ENCODE measurements at regions not wholly inside any gene's neighbourhood (a gene's known extent, or its start where the extent isn't known, plus 50 kb on each side); places are given as distances from the start of the nearest gene placed in this dataset.

DNA sequence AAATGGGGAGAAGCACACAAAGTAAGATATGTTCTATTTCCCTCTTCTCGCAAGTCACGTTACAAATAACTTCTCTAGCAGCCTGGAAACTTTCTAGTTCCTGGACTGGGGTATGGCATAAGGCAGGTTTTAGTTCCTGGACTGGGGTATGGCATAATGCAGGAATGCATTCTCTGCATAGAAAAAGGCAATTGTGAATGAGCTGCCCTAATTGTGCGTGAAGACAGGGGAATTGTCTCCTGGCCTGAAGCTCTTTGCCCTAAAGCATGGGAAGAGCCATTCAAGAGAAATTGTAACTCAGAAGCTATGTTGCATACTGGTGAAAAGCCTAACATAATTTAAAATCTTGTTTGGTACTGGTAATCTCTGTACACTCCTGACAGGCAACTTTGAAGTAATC is 54.3 kb upstream of the CBLB start:
- Histone ChIP-seq H3K4me1 (ENCODE audit: control insufficient read depth in 2 of 2, insufficient read depth in 2 of 2, low read length in 2 of 2) (no peaks in the 10 kb centered on the region), H3K36me3 (ENCODE audit: control insufficient read depth in 2 of 2, insufficient read depth in 2 of 2, low read length in 2 of 2) (no peaks in the 10 kb centered on the region), H3K4me3 (ENCODE audit: low read length in 2 of 2) (no peak overlapping the region), H3K27me3 (ENCODE audit: control insufficient read depth in 2 of 2, insufficient read depth in 2 of 2, low read length in 2 of 2) (no peaks in the 10 kb centered on the region), H3K9me3 (ENCODE audit: control insufficient read depth in 2 of 2, low read length in 2 of 2) (no peaks in the 10 kb centered on the region), H3K27ac (ENCODE audit: low read depth in 2 of 2, low read length in 2 of 2) (no peak overlapping the region), H3K9ac (ENCODE audit: low read depth in 1 of 2, low read length in 2 of 2) (no peak overlapping the region)

DNA sequence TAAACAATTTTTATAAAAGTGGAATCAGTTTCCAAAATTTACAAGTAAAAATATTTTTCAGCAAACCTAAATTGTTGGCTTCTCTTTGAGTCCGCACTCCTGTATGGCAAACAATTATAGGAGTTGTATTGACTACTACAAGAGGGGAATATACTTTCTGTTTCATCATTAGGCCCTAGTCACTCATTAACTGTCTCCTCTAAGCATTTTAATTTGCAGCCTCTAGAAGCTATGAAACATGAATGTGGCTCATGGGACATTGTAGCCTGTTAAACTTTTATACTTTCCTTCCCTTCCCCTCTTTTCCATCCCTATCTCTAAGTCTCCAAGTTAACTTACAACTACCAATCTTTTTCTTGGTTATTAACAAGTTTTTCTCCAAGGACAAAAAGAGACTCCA is 58.9 kb upstream of the CBLB start:
- no peaks in the 10 kb centered on the region for H3K9me3 ChIP-seq (ENCODE audit: control insufficient read depth in 2 of 2, low read length in 2 of 2)
- H3K27ac ChIP-seq (ENCODE audit: low read depth in 2 of 2, low read length in 2 of 2): no peak overlapping the region
- H3K4me3 ChIP-seq (ENCODE audit: low read length in 2 of 2): no peak overlapping the region
- no peaks in the 10 kb centered on the region for H3K36me3 ChIP-seq (ENCODE audit: control insufficient read depth in 2 of 2, insufficient read depth in 2 of 2, low read length in 2 of 2)
- no peaks in the 10 kb centered on the region for H3K27me3 ChIP-seq (ENCODE audit: control insufficient read depth in 2 of 2, insufficient read depth in 2 of 2, low read length in 2 of 2)
- no peaks in the 10 kb centered on the region for H3K4me1 ChIP-seq (ENCODE audit: control insufficient read depth in 2 of 2, insufficient read depth in 2 of 2, low read length in 2 of 2)
- no peak overlapping the region for H3K9ac ChIP-seq (ENCODE audit: low read depth in 1 of 2, low read length in 2 of 2)

DNA sequence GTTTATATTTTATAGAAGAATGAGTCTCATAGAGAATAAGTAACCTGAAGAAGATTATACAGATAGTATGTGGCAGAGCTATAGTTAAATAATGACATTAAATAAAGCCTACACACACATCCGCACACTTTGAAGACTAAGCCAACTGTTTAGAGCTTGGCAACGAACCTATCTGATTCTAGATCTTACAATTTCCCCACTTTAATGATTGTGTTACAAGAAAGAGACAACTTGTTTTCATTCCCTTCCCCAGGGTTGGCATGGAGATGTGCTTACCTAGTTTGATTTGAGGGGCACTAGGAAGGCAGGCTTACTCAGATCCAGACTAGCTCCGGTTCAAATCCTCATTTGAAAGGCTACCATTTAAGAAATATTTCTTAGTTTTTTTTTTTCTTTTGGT is 61.9 kb upstream of the CBLB start:
- H3K27ac ChIP-seq (ENCODE audit: low read depth in 2 of 2, low read length in 2 of 2): no peak overlapping the region

DNA sequence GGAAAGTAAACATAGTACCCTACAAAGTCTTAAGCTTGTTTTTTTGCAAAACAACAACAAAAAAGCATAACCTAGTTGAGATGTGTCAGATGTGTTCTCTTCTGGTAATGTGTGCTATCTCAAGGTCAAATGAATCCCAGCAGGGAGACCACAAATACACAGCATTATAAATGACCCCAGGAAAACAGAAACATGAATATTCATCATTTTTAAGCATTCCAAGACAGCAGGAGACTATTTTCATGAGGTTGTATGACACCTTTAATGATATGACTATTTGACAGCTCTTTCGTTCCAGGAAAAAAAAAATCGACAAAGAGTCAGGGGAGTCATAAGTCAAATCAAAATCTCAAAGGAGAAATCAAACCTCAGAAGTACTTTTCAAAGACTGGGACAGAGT is 62.7 kb upstream of the CBLB start:
- Histone ChIP-seq H3K4me1 (ENCODE audit: control insufficient read depth in 2 of 2, insufficient read depth in 2 of 2, low read length in 2 of 2) (no peaks in the 10 kb centered on the region), H3K4me3 (ENCODE audit: low read length in 2 of 2) (no peak overlapping the region), H3K36me3 (ENCODE audit: control insufficient read depth in 2 of 2, insufficient read depth in 2 of 2, low read length in 2 of 2) (no peaks in the 10 kb centered on the region), H3K27me3 (ENCODE audit: control insufficient read depth in 2 of 2, insufficient read depth in 2 of 2, low read length in 2 of 2) (no peaks in the 10 kb centered on the region), H3K9ac (ENCODE audit: low read depth in 1 of 2, low read length in 2 of 2) (no peak overlapping the region), H3K27ac (ENCODE audit: low read depth in 2 of 2, low read length in 2 of 2) (no peak overlapping the region), H3K9me3 (ENCODE audit: control insufficient read depth in 2 of 2, low read length in 2 of 2) (no peaks in the 10 kb centered on the region)

More for the DNA sequence above, 61.9 kb upstream of the CBLB start:
- Histone ChIP-seq H3K27me3 (ENCODE audit: control insufficient read depth in 2 of 2, insufficient read depth in 2 of 2, low read length in 2 of 2) (no peaks in the 10 kb centered on the region), H3K4me3 (ENCODE audit: low read length in 2 of 2) (no peak overlapping the region), H3K4me1 (ENCODE audit: control insufficient read depth in 2 of 2, insufficient read depth in 2 of 2, low read length in 2 of 2) (no peaks in the 10 kb centered on the region), H3K9me3 (ENCODE audit: control insufficient read depth in 2 of 2, low read length in 2 of 2) (no peaks in the 10 kb centered on the region), H3K9ac (ENCODE audit: low read depth in 1 of 2, low read length in 2 of 2) (no peak overlapping the region), H3K36me3 (ENCODE audit: control insufficient read depth in 2 of 2, insufficient read depth in 2 of 2, low read length in 2 of 2) (no peaks in the 10 kb centered on the region)

DNA sequence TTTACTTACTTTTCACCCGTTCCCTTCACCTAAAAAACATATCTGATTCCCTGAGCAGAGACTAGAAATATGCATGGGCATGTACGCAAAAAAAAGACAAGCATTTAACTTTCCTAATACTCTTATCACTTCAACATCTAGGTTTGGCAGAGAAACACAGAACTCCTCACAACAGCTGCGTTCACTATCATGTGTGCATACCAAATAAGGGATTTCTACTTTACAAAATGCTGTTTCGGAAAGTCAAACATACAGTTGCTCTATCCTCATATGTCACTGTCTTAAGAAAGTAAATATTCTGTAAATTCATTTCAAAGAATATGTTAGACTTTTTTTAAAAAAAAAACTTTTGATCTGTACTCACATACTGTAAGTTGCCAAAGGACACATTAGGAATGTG is 65.1 kb upstream of the CBLB start:
- Histone ChIP-seq H3K4me3 (ENCODE audit: low read length in 2 of 2) (no peak overlapping the region), H3K4me1 (ENCODE audit: control insufficient read depth in 2 of 2, insufficient read depth in 2 of 2, low read length in 2 of 2) (no peaks in the 10 kb centered on the region), H3K27me3 (ENCODE audit: control insufficient read depth in 2 of 2, insufficient read depth in 2 of 2, low read length in 2 of 2) (no peaks in the 10 kb centered on the region), H3K36me3 (ENCODE audit: control insufficient read depth in 2 of 2, insufficient read depth in 2 of 2, low read length in 2 of 2) (no peaks in the 10 kb centered on the region), H3K9ac (ENCODE audit: low read depth in 1 of 2, low read length in 2 of 2) (no peak overlapping the region), H3K27ac (ENCODE audit: low read depth in 2 of 2, low read length in 2 of 2) (no peak overlapping the region), H3K9me3 (ENCODE audit: control insufficient read depth in 2 of 2, low read length in 2 of 2) (no peaks in the 10 kb centered on the region)

DNA sequence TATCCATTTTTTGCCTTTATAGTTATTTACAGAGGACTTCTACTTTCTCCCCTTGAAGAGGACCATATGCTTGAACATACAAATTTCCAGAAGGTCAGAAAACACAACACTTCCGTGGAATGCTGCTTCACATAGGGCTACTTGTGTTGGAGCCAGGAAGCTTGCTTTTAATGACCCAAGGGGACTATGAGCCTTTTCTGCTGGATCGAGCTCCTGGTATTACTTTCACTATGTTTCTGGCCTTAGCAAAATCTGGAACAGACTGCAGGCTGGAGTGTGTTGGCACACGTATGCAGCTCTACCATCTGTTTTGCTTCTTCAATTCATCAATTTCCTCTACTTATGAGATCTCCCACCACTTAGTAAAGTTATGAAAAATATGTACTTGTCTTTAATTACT is 69.3 kb upstream of the CBLB start:
- no peaks in the 10 kb centered on the region for H3K36me3 ChIP-seq (ENCODE audit: control insufficient read depth in 2 of 2, insufficient read depth in 2 of 2, low read length in 2 of 2)
- H3K4me1 ChIP-seq (ENCODE audit: control insufficient read depth in 2 of 2, insufficient read depth in 2 of 2, low read length in 2 of 2): no peaks in the 10 kb centered on the region
- peak overlapping the region in 1 of 2 donors; percentile 28 for H3K4me3 ChIP-seq (ENCODE audit: low read length in 2 of 2)
- no peak overlapping the region for H3K27ac ChIP-seq (ENCODE audit: low read depth in 2 of 2, low read length in 2 of 2)
- H3K9ac ChIP-seq (ENCODE audit: low read depth in 1 of 2, low read length in 2 of 2): no peak overlapping the region
- H3K27me3 ChIP-seq (ENCODE audit: control insufficient read depth in 2 of 2, insufficient read depth in 2 of 2, low read length in 2 of 2): no peaks in the 10 kb centered on the region
- H3K9me3 ChIP-seq (ENCODE audit: control insufficient read depth in 2 of 2, low read length in 2 of 2): no peaks in the 10 kb centered on the region

DNA sequence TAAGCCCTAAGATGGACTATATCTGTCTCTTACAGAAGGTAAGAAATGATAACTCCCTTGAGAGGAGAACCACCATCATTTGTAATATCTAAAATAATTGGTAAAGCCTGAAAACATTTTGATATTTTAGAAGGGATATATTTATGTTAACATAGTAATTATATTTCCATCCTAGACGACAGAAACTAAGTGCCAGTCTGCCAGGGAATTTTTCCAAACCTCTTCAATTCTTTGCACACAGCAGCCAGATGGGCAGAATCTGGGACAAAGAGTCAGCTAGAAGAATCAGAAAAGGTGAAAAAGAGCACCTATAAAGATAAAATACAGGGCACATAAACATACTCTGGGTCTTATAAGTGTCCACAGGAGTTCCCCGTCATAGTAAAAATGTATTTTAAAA is 70.0 kb upstream of the CBLB start:
- H3K4me3 ChIP-seq (ENCODE audit: low read length in 2 of 2): no peak overlapping the region
- no peaks in the 10 kb centered on the region for H3K36me3 ChIP-seq (ENCODE audit: control insufficient read depth in 2 of 2, insufficient read depth in 2 of 2, low read length in 2 of 2)
- no peak overlapping the region for H3K9ac ChIP-seq (ENCODE audit: low read depth in 1 of 2, low read length in 2 of 2)
- H3K27ac ChIP-seq (ENCODE audit: low read depth in 2 of 2, low read length in 2 of 2): no peak overlapping the region
- H3K4me1 ChIP-seq (ENCODE audit: control insufficient read depth in 2 of 2, insufficient read depth in 2 of 2, low read length in 2 of 2): no peaks in the 10 kb centered on the region
- no peaks in the 10 kb centered on the region for H3K27me3 ChIP-seq (ENCODE audit: control insufficient read depth in 2 of 2, insufficient read depth in 2 of 2, low read length in 2 of 2)
- no peaks in the 10 kb centered on the region for H3K9me3 ChIP-seq (ENCODE audit: control insufficient read depth in 2 of 2, low read length in 2 of 2)

DNA sequence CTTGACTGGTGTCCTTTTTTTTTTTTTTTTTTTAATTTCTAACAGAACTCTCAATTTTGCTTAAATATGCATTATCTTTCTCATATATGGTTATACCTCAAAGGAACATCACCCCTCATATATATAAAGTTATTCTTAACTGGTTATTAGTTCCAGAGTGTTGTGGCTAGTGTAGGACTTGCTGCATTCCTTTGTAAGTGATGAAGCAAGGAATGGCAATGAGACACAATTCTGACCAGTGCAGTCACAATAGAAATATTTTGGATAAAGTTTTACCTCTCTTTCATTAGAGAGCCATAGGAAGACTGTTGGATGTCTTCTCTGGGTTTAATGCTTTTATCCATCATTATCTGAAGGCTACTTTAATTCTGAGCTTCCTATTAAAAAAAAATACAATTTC is 75.5 kb upstream of the CBLB start:
- no peaks in the 10 kb centered on the region for H3K27me3 ChIP-seq (ENCODE audit: control insufficient read depth in 2 of 2, insufficient read depth in 2 of 2, low read length in 2 of 2)
- H3K9me3 ChIP-seq (ENCODE audit: control insufficient read depth in 2 of 2, low read length in 2 of 2): no peaks in the 10 kb centered on the region
- no peaks in the 10 kb centered on the region for H3K36me3 ChIP-seq (ENCODE audit: control insufficient read depth in 2 of 2, insufficient read depth in 2 of 2, low read length in 2 of 2)
- H3K4me1 ChIP-seq (ENCODE audit: control insufficient read depth in 2 of 2, insufficient read depth in 2 of 2, low read length in 2 of 2): no peaks in the 10 kb centered on the region
- no peak overlapping the region for H3K27ac ChIP-seq (ENCODE audit: low read depth in 2 of 2, low read length in 2 of 2)
- H3K9ac ChIP-seq (ENCODE audit: low read depth in 1 of 2, low read length in 2 of 2): no peak overlapping the region
- H3K4me3 ChIP-seq (ENCODE audit: low read length in 2 of 2): no peak overlapping the region

DNA sequence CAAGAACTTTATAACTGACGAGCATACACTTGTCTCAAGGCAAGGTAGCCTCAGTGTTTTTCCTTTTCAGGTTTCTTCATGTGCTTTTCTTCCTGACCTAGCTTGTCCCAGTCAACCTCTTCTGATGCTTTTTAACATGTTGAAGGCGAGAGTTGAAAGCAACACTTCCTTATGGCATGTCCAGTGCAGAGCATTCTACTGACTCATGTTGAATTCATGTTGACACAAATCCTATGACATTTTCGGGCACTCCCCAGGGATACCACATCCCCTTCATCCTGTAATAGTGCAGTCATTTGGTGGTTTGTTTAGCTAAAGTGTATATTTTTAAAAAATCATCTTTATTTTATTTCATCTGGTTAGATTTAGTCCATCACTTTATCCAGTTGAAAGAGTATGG is 75.9 kb upstream of the CBLB start:
- H3K36me3 ChIP-seq (ENCODE audit: control insufficient read depth in 2 of 2, insufficient read depth in 2 of 2, low read length in 2 of 2): no peaks in the 10 kb centered on the region
- no peak overlapping the region for H3K27ac ChIP-seq (ENCODE audit: low read depth in 2 of 2, low read length in 2 of 2)
- H3K9me3 ChIP-seq (ENCODE audit: control insufficient read depth in 2 of 2, low read length in 2 of 2): no peaks in the 10 kb centered on the region
- no peak overlapping the region for H3K9ac ChIP-seq (ENCODE audit: low read depth in 1 of 2, low read length in 2 of 2)
- H3K27me3 ChIP-seq (ENCODE audit: control insufficient read depth in 2 of 2, insufficient read depth in 2 of 2, low read length in 2 of 2): no peaks in the 10 kb centered on the region
- H3K4me3 ChIP-seq (ENCODE audit: low read length in 2 of 2): no peak overlapping the region
- no peaks in the 10 kb centered on the region for H3K4me1 ChIP-seq (ENCODE audit: control insufficient read depth in 2 of 2, insufficient read depth in 2 of 2, low read length in 2 of 2)

DNA sequence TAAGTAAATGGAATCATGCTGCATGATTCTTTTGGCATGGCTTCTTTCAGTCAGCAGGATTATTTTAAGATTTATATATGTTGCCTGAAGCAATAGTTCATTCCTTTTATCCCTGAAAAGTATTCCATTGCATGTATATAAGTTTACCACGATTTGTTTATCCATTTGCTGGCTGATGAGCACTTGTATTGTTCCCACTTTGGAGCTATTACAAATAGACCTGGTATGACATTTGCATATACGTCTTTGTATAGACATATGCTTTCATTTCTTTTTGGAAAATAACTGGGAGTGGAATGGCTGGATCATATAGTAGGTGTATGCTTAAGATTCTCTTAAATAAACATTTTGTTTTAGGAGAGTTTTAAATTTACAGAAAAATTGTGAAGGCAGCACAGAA is 79.3 kb upstream of the CBLB start:
- no peaks in the 10 kb centered on the region for H3K36me3 ChIP-seq (ENCODE audit: control insufficient read depth in 2 of 2, insufficient read depth in 2 of 2, low read length in 2 of 2)
- H3K4me1 ChIP-seq (ENCODE audit: control insufficient read depth in 2 of 2, insufficient read depth in 2 of 2, low read length in 2 of 2): no peaks in the 10 kb centered on the region
- no peak overlapping the region for H3K9ac ChIP-seq (ENCODE audit: low read depth in 1 of 2, low read length in 2 of 2)
- no peaks in the 10 kb centered on the region for H3K27me3 ChIP-seq (ENCODE audit: control insufficient read depth in 2 of 2, insufficient read depth in 2 of 2, low read length in 2 of 2)
- no peak overlapping the region for H3K27ac ChIP-seq (ENCODE audit: low read depth in 2 of 2, low read length in 2 of 2)
- H3K9me3 ChIP-seq (ENCODE audit: control insufficient read depth in 2 of 2, low read length in 2 of 2): no peaks in the 10 kb centered on the region
- no peak overlapping the region for H3K4me3 ChIP-seq (ENCODE audit: low read length in 2 of 2)

DNA sequence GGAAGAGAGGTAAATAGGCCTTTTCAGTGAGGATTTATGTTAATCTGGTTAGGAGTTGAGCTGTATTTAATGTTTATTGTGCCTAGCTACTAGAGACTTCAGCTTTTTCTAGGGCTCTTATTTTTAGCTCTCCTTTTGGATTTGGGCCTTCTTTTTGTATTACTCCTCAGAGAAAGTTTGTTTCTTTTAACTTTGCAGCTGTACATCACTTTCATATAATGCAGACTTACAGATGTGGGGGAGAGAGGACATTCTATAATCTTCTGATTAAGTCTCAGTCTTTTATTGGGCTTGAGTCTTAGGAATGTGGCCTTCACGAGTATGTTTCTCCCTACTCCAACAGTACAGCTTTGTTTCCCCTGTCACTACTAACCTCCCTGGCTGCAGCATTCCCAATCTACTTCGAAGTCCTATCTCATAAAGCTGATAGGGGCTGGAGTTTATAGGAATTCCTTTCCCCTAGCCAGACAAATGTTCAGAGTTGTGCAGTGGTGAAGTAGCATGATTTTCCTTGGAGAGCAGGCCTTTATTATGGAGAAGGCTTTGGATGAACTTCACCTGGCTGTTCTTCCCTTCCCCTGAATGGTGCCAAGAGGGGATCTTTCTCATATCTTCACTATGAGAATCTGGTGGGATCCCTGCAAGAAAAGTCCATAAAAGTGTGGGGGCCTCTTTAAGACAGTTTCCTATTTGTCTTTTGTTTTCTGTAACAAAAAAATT is 82.2 kb upstream of the CBLB start:
- Histone ChIP-seq H3K9me3 (ENCODE audit: control insufficient read depth in 2 of 2, low read length in 2 of 2) (no peaks in the 10 kb centered on the region), H3K4me1 (ENCODE audit: control insufficient read depth in 2 of 2, insufficient read depth in 2 of 2, low read length in 2 of 2) (no peaks in the 10 kb centered on the region), H3K4me3 (ENCODE audit: low read length in 2 of 2) (no peak overlapping the region), H3K27me3 (ENCODE audit: control insufficient read depth in 2 of 2, insufficient read depth in 2 of 2, low read length in 2 of 2) (no peaks in the 10 kb centered on the region), H3K36me3 (ENCODE audit: control insufficient read depth in 2 of 2, insufficient read depth in 2 of 2, low read length in 2 of 2) (no peaks in the 10 kb centered on the region), H3K9ac (ENCODE audit: low read depth in 1 of 2, low read length in 2 of 2) (no peak overlapping the region), H3K27ac (ENCODE audit: low read depth in 2 of 2, low read length in 2 of 2) (no peak overlapping the region)
